HG03066 (cell line): ENCODE measurements at regions not wholly inside any gene's neighbourhood (a gene's known extent, or its start where the extent isn't known, plus 50 kb on each side); places are given as distances from the start of the nearest gene placed in this dataset.
A peak's percentile ranks its signal among the peaks of the same experiment; 100 is the strongest.
"Not testable (repeated sequence)": the region's sequence is repeated elsewhere in the genome, so short reads cannot be mapped to it uniquely, and the experiment has no call there.

ENCODE experiments used
- ATAC-seq: cut with Tn5 transposase; IDR thresholded peaks from one replicate; pipeline ENCODE4 v1.9.1; 2021; ENCODE audit warnings: low read depth; ENCODE audit not compliant: unreplicated experiment

GRCh38 chr10:11668847-11669610 is 57.6 kb upstream of the USP6NL start:
- no peak for ATAC-seq

DNA sequence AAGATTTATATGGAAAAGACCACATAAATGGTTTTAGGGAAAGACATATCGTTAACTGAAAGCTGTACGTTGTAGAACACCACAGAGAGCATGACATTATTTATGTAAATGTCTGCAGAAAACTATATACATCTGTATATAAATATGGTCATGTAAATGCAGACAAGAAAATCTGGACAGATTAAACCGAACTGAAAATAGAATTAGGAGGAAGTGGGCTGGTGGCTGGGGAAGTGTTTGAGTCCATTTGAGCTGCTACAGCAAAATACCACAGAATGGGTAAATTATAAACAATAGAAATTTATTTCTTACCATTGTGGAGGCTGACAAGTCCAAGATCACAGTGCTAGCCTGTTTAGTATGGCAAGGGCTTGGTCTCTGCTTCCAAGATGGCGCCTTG is 56.3 kb upstream of the USP6NL start:
- no peak for ATAC-seq

DNA sequence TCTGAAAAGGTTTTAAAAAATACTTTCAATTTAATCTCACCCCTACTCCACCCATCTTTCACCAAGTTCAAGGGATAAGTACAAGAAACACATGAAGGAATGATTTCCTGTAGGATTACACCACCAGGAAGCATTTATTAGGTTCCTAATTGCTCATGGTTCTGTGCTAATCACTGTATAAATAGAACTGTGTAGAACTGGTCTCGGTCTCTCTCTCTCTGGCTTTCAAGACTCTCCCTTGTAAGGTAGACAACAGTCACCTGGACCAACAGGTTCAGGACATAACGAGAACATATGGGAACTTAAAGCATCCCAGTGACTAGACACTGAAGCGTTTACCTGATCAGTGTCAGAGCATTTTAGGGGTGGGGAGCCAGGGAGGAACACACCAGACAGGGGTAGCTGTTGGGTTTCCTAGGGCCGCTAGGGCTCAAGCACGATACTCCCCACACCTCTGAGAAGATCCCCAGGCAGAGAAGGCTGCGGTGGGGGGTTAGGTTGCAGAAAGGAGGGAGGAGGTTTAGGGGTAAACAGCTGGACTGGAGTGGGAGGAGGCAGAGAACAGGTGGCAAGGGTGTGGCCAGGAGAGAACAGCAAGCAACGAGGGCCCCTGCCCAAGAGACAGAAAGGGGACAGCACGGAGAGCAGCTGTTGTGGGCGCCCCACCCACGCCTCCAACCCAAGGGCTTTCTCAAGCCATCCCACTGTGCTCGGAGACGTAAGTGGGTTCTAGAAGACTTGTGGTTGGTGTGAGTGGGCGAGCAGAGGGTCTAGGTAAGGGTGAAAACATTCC is 52.5 kb upstream of the USP6NL start:
- peak; percentile 81 for ATAC-seq

DNA sequence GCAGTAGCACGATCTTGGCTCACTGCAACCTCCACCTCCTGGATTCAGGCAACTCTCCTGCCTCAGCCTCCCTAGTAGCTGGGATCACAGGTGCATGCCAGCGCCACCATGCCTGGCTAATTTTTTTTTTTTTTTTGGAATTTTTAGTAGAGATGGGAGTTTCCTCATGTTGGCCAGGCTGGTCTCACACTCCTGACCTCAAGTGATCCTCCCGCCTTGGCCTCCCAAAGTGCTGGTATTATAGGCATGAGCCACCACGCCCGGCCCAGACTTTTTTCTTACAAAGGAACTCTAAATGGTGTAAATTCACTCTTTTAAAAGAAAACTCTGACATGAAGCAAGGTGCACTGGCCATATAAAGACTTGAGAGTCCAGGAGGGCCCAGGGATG is 51.7 kb upstream of the USP6NL start:
- not testable (repeated sequence) for ATAC-seq

- ATAC-seq: no peak
These were observed 50.0 kb upstream of the USP6NL start for GRCh38 chr10:11661441-11661840.
